ENCODE measurements at regions not wholly inside any gene's neighbourhood (a gene's known extent, or its start where the extent isn't known, plus 50 kb on each side); places are given as distances from the start of the nearest gene placed in this dataset.

GRCh38 chr4:56102601-56103000 is 153.9 kb downstream of the CEP135 start:
- TF ChIP-seq CTCF (IDR thresholded peaks at IDR 0.05) (no peak), POLR2A (IDR thresholded peaks at IDR 0.05) (no peak), EP300 (IDR thresholded peaks at IDR 0.05) (no peak)
